WTC11 (cell line): ENCODE measurements at regions not wholly inside any gene's neighbourhood (a gene's known extent, or its start where the extent isn't known, plus 50 kb on each side); places are given as distances from the start of the nearest gene placed in this dataset.

Experiments
- ATAC-seq: fragments of 200-7000 bp; cut with Tn5 transposase; 2 replicates; pipeline ENCODE4 v1.10.0; 2021; ENCODE audit warnings: mild to moderate bottlenecking, moderate library complexity
- CTCF ChIA-PET: fragments of 300-600 bp; sonication (Branson Sonifier 250); formaldehyde crosslinking; loops from one replicate; lab custom pipeline; 2021; ENCODE audit warnings: antibody characterized with exemption; lab: Charles Lee
- POLR2A ChIA-PET: fragments of 350-600 bp; sonication (Branson Sonifier 250); formaldehyde crosslinking; loops from one replicate; lab custom pipeline; 2021; ENCODE audit warnings: antibody characterized with exemption; lab: Charles Lee
- DNase-seq: peaks from one replicate; pipeline ENCODE4 v3.0.0; 2021; ENCODE audit warnings: low spot score
- H3K27ac Mint-ChIP-seq: 2 replicates; pipeline ENCODE4 v1.8.0; 2021; ENCODE audit warnings: mixed read lengths
- H3K27me3 Mint-ChIP-seq: 2 replicates; pipeline ENCODE4 v1.8.0; 2021; ENCODE audit warnings: low read depth, mild to moderate bottlenecking, moderate library complexity, mixed read lengths
- H3K36me3 Mint-ChIP-seq: 2 replicates; pipeline ENCODE4 v1.8.0; 2021; ENCODE audit warnings: mixed read lengths
- H3K4me1 Mint-ChIP-seq: 2 replicates; pipeline ENCODE4 v1.8.0; 2022; ENCODE audit warnings: mixed read lengths
- H3K4me3 Mint-ChIP-seq: 2 replicates; pipeline ENCODE4 v1.8.0; 2021; ENCODE audit warnings: mild to moderate bottlenecking, moderate library complexity, mixed read lengths
- H3K9me3 Mint-ChIP-seq: 2 replicates; pipeline ENCODE4 v1.8.0; 2021; ENCODE audit warnings: mixed read lengths
- ATF2 ChIP-seq: sonication (generic); formaldehyde crosslinking; IDR thresholded peaks from 2 replicates; pipeline ENCODE4 v1.8.1; 2022; ENCODE audit warnings: low read depth, missing genetic modification reagents, borderline replicate concordance
- ATF6 ChIP-seq: sonication (generic); formaldehyde crosslinking; IDR thresholded peaks from 2 replicates; pipeline ENCODE4 v1.8.1; 2023; ENCODE audit warnings: mild to moderate bottlenecking, missing genetic modification reagents
- CBFB ChIP-seq: sonication (generic); formaldehyde crosslinking; IDR thresholded peaks from 2 replicates; pipeline ENCODE4 v1.8.1; 2022; ENCODE audit warnings: mild to moderate bottlenecking, low read depth, missing genetic modification reagents
- CREM ChIP-seq: sonication (generic); formaldehyde crosslinking; IDR thresholded peaks from 2 replicates; pipeline ENCODE4 v1.8.1; 2022; ENCODE audit warnings: mild to moderate bottlenecking, missing genetic modification reagents, moderate library complexity
- E2F4 ChIP-seq: sonication (generic); formaldehyde crosslinking; IDR thresholded peaks from 2 replicates; pipeline ENCODE4 v1.8.1; 2022; ENCODE audit warnings: low read depth, mild to moderate bottlenecking, moderate library complexity, missing genetic modification reagents, borderline replicate concordance
- GABPB1 ChIP-seq: sonication (generic); formaldehyde crosslinking; IDR thresholded peaks from 2 replicates; pipeline ENCODE4 v1.8.1; 2023; ENCODE audit warnings: mild to moderate bottlenecking, missing genetic modification reagents
- GTF2I ChIP-seq: fragments of 250-450 bp; sonication (Bioruptor Pico); conservative IDR thresholded peaks from 2 replicates; pipeline ENCODE4 v1.4.0; 2021; ENCODE audit warnings: mild to moderate bottlenecking
- HMGXB4 ChIP-seq: sonication (generic); formaldehyde crosslinking; IDR thresholded peaks from 2 replicates; pipeline ENCODE4 v1.8.1; 2023; ENCODE audit warnings: mild to moderate bottlenecking, moderate library complexity, missing genetic modification reagents
- IRF1 ChIP-seq: sonication (generic); formaldehyde crosslinking; IDR thresholded peaks from 2 replicates; pipeline ENCODE4 v1.8.0; 2023; ENCODE audit warnings: missing genetic modification reagents
- JAZF1 ChIP-seq: fragments of 250-450 bp; sonication (Bioruptor Pico); IDR thresholded peaks from 2 replicates; pipeline ENCODE4 v1.9.0; 2021; ENCODE audit warnings: moderate library complexity, mild to moderate bottlenecking, inconsistent platforms
- NR2C2 ChIP-seq: sonication (generic); formaldehyde crosslinking; IDR thresholded peaks from 2 replicates; pipeline ENCODE4 v1.8.0; 2022; ENCODE audit warnings: mild to moderate bottlenecking, missing genetic modification reagents
- PREB ChIP-seq: sonication (generic); formaldehyde crosslinking; IDR thresholded peaks from 2 replicates; pipeline ENCODE4 v1.8.1; 2022; ENCODE audit warnings: mild to moderate bottlenecking, missing genetic modification reagents, moderate library complexity, borderline replicate concordance
- TCF7 ChIP-seq: sonication (generic); formaldehyde crosslinking; IDR thresholded peaks from 2 replicates; pipeline ENCODE4 v1.8.0; 2022; ENCODE audit warnings: mild to moderate bottlenecking, low read depth, missing genetic modification reagents, moderate library complexity
- TP53 ChIP-seq: sonication (generic); formaldehyde crosslinking; IDR thresholded peaks from 2 replicates; pipeline ENCODE4 v1.8.1; 2023; ENCODE audit warnings: mild to moderate bottlenecking, missing genetic modification reagents
- ZNF138 ChIP-seq: sonication (generic); formaldehyde crosslinking; conservative IDR thresholded peaks from 2 replicates; pipeline ENCODE4 v1.8.1; 2022; ENCODE audit warnings: mild to moderate bottlenecking, moderate library complexity, missing genetic modification reagents
- ZNF219 ChIP-seq: sonication (generic); formaldehyde crosslinking; IDR thresholded peaks from 2 replicates; pipeline ENCODE4 v1.8.0; 2023; ENCODE audit warnings: missing genetic modification reagents, mild to moderate bottlenecking, borderline replicate concordance
- ZNF232 ChIP-seq: sonication (generic); formaldehyde crosslinking; IDR thresholded peaks from 2 replicates; pipeline ENCODE4 v1.8.0; 2022; ENCODE audit warnings: mild to moderate bottlenecking, missing genetic modification reagents
- ZNF281 ChIP-seq: sonication (generic); formaldehyde crosslinking; IDR thresholded peaks from 2 replicates; pipeline ENCODE4 v1.8.0; 2023; ENCODE audit warnings: mild to moderate bottlenecking, missing genetic modification reagents
- ZNF416 ChIP-seq: fragments of 250-450 bp; sonication (Bioruptor Pico); IDR thresholded peaks from 2 replicates; pipeline ENCODE4 v1.9.0; 2021; ENCODE audit warnings: mild to moderate bottlenecking, inconsistent platforms
- ZNF671 ChIP-seq: fragments of 250-450 bp; sonication (Bioruptor Pico); IDR thresholded peaks from 2 replicates; pipeline ENCODE4 v1.8.0; 2021; ENCODE audit warnings: mild to moderate bottlenecking
- ZSCAN18 ChIP-seq: fragments of 250-450 bp; sonication (Bioruptor Pico); IDR thresholded peaks from 2 replicates; pipeline ENCODE4 v2.1.2; 2022; ENCODE audit warnings: mild to moderate bottlenecking, moderate library complexity

- no peak for TF ChIP-seq ATF6 (CRISPR knock-in tag)
These were observed 62.1 kb upstream of the ABHD2 start (continued) for GRCh38 chr15:89026167-89026566.

- Mint-ChIP-seq H3K4me3 (no peak overlapping the region), H3K27ac (no peak overlapping the region), H3K4me1 (0 out of 2 replicates have a peak, but pooled peaks cover 2% of the 10 kb centered on the region), H3K27me3 (no peaks in the 10 kb centered on the region; the same call in 1 of the 2 replicates), H3K36me3 (peaks cover 8% of the 10 kb centered on the region), H3K9me3 (peaks cover 31% of the 10 kb centered on the region)
- CTCF ChIA-PET, result interaction anchor here (1.3 to 1.7 kb wide), 2 partner anchors 60 to 123 kb away, joined by 3 to 6 read pairs; partner anchors contain the start of gene ABHD2
- no peak for TF ChIP-seq ZNF219 (CRISPR knock-in tag)
- TF ChIP-seq TCF7, result no peak
- TF ChIP-seq NR2C2 (CRISPR knock-in tag), result no peak
- TF ChIP-seq CREM (CRISPR knock-in tag), result no peak
- TF ChIP-seq GTF2I, result no peak
- TF ChIP-seq PREB (CRISPR knock-in tag), result no peak
- no peak for TF ChIP-seq TP53
- no peak for TF ChIP-seq JAZF1 (CRISPR knock-in tag)
- no peak for TF ChIP-seq ZNF671 (CRISPR knock-in tag)
- no peak for ATAC-seq
- DNase-seq, result no peak
- POLR2A ChIA-PET, result no interaction called here
These were observed 60.2 kb upstream of the ABHD2 start for GRCh38 chr15:89028036-89028435.

GRCh38 chr15:89030311-89030710, 57.9 kb upstream of the ABHD2 start:
- CTCF ChIA-PET, result interaction anchor here (0.9 to 2.9 kb wide), 4 partner anchors 125 to 151 kb away, joined by 3 to 8 read pairs (median 4); no protein-coding TSS in a partner anchor
- POLR2A ChIA-PET, result no interaction called here
- DNase-seq (no peak), ATAC-seq (no peak)
- Mint-ChIP-seq H3K36me3 (peaks cover 8% of the 10 kb centered on the region), H3K27me3 (no peaks in the 10 kb centered on the region; the same call in 1 of the 2 replicates), H3K4me3 (no peak overlapping the region), H3K4me1 (0 out of 2 replicates have a peak, but pooled peaks cover 2% of the 10 kb centered on the region), H3K27ac (no peak overlapping the region), H3K9me3 (peaks cover 22% of the 10 kb centered on the region)
- TF ChIP-seq ZNF138 (no peak), GABPB1 (CRISPR knock-in tag) (no peak), E2F4 (CRISPR knock-in tag) (no peak), CBFB (no peak), ZNF232 (CRISPR knock-in tag) (no peak), ATF2 (CRISPR knock-in tag) (no peak), HMGXB4 (CRISPR knock-in tag) (no peak), ZNF671 (CRISPR knock-in tag) (no peak), ZSCAN18 (CRISPR knock-in tag) (no peak), IRF1 (CRISPR knock-in tag) (no peak), ZNF281 (CRISPR knock-in tag) (no peak), ZNF416 (CRISPR knock-in tag) (no peak)
